Activated T-helper 1 cell treated with anti-CD3 and anti-CD28 coated beads, Interleukin-2, amount 50 U/mL, for 16 hours (primary cell): ENCODE measurements at regions not wholly inside any gene's neighbourhood (a gene's known extent, or its start where the extent isn't known, plus 50 kb on each side); places are given as distances from the start of the nearest gene placed in this dataset.
"Not testable (repeated sequence)": the region's sequence is repeated elsewhere in the genome, so short reads cannot be mapped to it uniquely, and the experiment has no call there.

Experiments
- DNase-seq, 2 donors: peaks; one replicate each; pipeline ENCODE4 v3.0.0-alpha.2; 2020; ENCODE audit warnings: low read depth in 1 of 2, low spot score in 1 of 2

- no peak for DNase-seq
Observed at GRCh38 chr21:14903172-14903865, 161.5 kb downstream of the NRIP1 start.

- DNase-seq = no peak
Observed at GRCh38 chr21:14901482-14901958, 163.3 kb downstream of the NRIP1 start.

- DNase-seq = no peak
Observed at GRCh38 chr21:14900611-14901010, 164.2 kb downstream of the NRIP1 start.

DNA sequence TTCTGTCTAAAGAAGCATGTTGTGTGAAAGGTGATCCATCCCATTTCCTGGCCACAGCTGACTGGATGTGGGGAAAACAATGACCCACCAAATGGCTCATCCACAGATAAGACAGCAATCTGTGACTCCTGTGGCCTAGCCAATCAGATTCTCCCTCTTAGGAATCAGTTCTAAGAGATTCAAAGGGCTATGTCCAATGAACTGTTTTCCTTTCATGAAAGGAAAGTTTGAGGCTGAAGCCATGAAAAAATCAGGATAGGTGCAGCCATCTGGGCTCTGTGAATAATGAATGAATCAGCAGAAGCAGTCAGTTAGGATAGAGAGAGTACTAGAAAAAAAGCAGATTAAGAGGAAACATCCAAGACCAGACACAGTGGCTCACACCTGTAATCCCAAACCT, 164.7 kb downstream of the NRIP1 start:
- DNase-seq = no peak

DNA sequence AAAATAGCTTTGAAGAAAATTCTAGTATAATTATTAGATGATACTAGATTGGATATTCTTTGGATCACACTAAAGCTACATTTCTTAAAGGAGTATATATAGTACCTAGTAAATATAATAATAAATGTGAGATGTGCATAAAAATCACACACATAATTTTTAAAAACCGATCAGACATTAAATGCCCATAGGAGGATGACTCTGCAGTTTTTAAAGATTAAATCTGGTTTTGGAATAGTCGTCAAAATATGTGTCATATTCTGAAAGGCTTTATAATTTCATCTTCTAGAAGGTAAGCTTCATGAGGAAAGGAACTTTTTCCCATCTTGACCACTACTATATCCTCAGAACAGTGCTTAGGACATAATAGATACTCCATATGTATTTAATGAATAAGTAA, 169.0 kb downstream of the NRIP1 start:
- no peak for DNase-seq

GRCh38 chr21:14890141-14890540, 174.7 kb downstream of the NRIP1 start:
- DNase-seq = no peak

GRCh38 chr21:14889080-14889810, 175.6 kb downstream of the NRIP1 start:
- no peak for DNase-seq

GRCh38 chr21:14888202-14888601, 176.6 kb downstream of the NRIP1 start:
- DNase-seq = no peak

DNA sequence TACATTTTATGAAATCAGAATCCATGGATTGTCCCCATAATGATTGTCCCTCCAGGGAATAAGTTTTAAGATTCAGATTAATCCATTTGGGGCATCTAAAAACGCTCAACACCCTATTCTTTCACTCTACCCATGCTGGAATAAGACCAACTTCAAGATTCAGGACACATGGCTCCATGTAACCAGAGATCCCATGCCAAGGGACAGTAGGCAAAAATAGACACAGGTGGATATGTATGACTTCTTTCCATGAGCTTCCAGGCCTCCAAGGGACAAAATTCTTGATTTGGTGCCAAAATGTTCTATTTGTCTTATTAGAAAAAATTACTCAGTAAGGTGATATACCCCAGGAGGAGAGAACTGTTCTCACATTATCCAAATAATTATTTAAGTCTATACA, 178.8 kb downstream of the NRIP1 start:
- no peak for DNase-seq

DNA sequence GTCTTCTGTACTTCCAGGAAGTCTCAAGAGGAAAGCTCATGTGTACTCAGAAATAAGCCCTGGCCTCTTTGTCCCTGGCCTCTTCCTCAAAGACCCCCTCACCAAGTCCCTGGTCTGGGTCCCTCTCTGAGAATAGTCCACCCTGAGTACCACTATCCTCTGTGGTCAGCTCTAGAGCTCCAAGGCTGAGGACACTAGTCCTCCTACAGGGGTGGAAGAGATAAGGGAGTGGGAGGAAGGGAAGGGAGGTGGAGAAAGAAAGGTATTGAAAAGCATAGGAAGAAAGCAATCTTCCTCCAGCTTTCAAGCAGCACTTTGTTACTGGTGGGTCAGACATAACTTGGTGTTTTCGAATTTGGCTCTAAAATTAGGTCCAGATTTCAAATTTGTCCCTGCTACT, 181.4 kb downstream of the NRIP1 start:
- no peak for DNase-seq

DNA sequence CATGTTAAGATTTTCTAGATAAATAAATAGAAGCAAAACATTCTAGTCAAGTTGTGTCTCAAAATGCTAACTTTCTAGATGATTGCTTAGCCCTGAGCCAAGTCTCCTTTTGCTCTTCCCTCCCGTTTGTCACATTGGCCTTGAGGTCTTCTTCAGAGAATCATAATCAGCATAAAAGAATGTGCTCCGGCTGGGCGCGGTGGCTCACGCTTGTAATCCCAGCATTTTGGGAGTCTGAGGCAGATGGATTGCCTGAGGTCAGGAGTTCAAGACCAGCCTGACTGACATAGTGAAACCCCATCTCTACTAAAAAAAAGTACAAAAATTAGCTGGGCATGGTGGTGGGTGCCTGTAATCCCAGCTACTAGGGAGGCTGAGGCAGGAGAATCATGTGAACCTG, 182.3 kb downstream of the NRIP1 start:
- not testable (repeated sequence) for DNase-seq

DNA sequence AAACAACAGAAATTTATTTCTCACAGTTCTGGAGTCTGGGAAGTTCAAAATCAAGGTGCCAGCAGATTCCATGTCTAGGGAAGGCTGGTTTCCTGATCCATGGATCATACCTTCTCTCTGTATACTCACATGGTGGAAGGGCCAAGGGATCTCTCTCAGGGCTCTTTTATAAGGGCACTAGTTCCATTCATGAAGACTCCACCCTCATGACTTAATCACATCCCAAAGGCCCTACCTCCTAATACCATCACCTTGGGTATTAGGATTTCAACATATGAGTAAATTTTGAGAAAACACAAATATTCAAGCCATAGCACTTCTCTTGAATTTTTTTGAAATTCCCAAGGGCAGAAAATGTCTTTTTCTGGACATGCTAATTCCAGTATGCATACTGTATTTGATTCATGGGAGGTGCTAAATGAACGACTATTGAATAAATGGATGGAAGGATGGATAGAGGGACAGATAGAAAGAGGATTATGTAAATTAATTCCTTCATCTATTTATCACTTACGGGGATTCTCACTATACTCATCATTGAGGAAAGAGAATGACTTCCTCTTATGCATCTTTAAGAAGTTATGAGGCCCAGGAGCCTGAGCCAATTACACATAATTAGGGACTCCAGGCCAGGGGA, 182.8 kb downstream of the NRIP1 start:
- no peak for DNase-seq

DNA sequence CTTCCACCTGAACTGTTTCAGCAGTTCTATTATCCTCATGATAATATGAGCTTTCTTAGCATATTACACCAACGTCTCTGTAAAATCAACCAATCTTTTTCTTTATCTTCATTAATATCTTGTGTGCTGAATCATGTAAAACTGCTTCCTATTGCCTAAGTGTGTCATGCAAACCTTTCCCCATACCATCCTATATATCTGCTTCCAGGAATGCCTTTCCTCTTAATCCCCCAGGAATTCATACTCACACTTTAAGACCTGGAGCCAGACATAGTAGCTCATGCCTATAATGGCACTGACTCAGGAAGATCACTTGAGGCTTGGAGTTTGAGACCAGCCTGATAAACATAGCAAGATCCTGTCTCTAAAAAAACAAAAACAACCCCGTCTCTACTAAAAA, 183.9 kb downstream of the NRIP1 start:
- DNase-seq = no peak

- DNase-seq = no peak
Observed at GRCh38 chr21:14879458-14879857, 185.3 kb downstream of the NRIP1 start.

DNA sequence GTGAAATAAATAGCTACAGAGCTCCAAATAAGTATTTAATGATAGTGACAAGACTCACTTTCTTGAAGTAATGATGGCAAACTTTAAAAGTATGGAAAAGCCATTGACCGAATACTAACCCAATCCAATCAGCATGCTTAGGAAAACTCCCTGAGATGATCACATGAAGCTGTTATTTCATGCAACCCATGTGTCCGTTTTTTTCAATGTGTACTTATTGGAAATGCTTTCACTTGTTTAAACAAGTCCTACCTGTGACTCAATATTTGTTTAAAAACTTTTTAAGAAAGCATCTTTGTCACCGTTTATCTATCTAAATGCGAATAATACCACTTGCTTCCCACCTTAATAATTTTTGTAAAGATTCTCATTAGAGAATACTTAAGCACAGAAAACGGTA, 185.8 kb downstream of the NRIP1 start:
- DNase-seq = no peak

DNA sequence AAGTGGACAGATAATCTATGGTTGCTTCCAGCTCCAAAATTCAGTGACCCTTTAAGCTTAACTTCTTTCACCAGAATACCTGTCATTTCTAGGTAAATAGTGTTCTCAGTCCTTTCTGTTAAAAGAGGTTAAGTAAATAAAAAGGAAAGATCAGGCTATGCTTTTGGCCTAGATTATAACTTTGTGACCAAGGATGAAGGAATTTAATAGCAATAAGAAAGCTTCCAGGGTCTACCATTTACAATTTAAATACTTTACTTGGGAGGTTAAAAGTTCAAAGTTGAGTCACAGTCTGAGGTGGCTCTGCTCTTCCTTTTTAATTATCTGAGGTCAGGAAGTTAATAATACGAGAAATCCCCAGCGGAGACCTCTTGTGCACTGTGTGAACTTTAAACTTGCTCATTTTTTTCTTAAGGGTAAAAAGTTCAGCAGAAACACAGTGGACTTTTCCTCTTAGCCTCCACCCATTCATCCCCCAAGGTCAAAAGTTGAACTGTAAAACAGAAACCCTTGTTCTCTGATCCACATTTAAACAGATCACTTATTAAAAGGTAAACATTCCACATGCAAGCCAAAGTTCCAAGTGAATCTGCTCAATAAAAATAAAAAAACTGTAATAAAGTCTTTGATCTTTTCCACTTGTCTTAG, 187.1 kb downstream of the NRIP1 start:
- no peak for DNase-seq

GRCh38 chr21:14876524-14876840, 188.3 kb downstream of the NRIP1 start:
- no peak for DNase-seq

DNA sequence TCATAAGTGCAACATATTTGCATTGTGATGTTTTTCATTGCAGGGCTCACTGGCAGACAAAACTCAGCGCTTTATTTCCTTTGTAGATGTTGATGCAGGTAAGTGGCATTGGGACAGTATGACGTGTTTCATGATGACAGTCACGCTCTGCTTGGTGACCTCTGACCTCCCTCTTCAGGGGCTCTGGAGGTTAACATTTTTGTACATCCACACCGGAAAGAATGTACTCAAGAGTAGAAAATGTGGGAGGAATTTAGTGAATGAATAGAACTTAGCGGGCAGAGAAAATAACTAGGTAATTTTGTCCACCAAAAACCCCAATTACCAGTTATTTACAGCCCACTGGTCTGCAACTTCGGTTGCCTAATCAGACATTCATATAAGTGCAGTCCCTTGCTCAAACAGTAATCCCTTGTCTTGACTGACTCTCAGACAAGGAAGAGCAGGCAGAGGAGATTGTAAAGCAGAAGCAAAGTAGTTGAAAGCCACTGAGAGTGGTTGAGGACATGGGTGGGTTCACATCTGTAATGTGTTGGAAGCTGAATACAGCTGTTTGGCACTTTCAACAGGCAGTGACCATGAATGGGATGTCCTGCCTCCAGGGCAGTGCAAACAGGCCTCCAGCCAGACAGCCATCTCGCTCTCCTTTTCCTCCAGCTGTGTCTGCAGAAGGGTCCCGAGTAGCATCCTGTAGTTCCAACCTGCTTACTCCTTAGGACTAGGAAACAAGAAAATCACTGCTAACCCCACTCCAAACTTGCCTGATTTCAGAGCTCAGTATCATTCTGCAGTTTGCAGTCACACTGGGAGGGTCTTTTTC, 188.9 kb downstream of the NRIP1 start:
- no peak for DNase-seq

DNA sequence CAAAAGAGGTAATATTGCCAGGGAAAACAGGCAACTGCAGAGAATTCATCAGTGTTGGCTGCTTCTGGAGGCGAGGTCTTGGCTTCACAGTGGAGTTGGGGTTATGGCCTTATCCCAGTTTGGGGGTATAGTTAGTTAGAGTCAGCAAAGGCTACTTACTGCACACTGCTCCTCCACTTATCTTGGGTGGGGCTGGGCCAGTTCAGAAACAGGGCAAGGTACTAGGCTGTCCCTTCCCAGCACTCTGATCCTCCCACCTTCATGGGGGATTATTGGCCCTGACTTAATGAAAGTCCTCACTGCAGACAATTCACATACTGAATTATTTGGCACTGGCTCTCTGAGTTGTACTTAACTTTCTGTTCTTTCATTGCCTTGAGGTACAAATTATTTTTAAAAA, 189.6 kb downstream of the NRIP1 start:
- no peak for DNase-seq

GRCh38 chr21:14874379-14874778, 190.4 kb downstream of the NRIP1 start:
- DNase-seq = no peak

DNA sequence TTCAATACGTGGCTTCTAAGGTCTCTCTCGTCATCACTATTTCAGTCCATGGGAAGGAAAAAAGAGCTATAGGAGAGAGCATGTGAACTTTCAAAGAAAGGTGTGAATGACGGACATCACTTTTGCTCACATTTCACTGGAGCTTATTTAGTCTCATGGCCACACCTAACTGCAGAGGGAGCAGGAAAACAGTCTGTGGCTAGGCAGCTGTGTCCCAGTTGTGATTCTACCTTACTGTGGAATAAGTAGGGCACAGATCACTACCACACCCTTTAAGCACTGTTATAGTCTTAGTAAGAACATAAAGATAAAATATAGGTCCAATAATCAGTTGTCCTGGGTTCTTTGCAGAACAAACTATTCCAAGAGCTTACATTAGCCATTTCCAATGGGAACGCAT, 192.9 kb downstream of the NRIP1 start:
- no peak for DNase-seq
